ENCODE measurements at regions not wholly inside any gene's neighbourhood (a gene's known extent, or its start where the extent isn't known, plus 50 kb on each side); places are given as distances from the start of the nearest gene placed in this dataset.

DNA sequence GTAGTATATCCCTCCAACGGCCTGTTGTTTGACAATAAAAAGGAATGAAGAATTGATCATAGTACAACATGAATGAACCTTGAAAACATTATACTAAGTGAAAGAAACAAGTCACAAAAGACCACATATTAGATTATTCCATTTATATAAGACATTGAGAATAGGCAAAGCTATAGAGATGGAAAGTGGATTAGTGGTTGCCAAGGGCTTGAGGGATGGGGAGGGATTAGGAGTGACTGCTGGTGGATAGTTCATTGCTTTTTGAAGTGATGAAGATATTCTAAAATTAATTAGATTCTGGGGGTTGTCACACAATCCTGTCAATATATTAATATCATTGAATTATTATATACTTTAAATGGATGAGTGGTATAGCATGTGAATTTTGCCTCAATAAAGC, 142.5 kb upstream of the DPT start:
- no peak for DNase-seq (ENCODE audit: low spot score)

DNA sequence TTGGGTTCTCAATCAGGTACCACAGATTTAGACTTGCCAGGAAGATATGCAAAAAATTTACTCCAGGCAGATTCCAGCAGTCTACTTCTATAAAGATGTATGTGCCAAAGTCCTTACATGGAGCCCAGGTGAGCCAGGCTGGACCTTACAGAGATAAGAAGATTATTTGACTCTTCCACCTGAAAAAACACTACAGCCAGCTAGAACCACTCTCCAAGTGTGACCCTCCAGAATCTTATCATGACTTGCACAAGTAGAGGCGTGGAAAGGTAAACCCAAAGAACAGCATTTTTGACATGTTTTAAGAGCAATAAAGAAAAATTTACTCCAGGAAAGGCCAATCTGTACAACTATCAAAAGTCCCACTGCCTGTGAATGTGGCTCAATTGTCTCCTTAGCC, 146.8 kb upstream of the DPT start:
- DNase-seq (ENCODE audit: low spot score) = no peak

DNA sequence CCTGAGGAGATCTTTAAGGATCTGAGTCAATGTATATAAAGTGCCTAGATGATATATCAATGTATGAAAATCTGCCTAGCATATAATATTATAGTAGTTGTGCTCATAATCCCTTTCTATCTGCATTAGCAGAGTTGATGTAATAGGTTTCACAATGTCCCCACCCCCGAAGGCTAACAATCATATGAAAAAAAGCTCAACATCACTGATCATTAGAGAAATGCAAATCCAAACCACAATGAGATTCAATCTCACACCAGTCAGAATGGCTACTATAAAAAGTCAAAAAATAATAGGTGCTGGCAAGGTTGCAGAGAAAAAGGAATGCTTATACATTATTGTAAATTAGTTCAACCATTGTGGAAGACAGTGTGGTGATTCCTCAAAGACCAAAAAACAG, 147.8 kb upstream of the DPT start:
- DNase-seq (ENCODE audit: low spot score) = no peak

DNA sequence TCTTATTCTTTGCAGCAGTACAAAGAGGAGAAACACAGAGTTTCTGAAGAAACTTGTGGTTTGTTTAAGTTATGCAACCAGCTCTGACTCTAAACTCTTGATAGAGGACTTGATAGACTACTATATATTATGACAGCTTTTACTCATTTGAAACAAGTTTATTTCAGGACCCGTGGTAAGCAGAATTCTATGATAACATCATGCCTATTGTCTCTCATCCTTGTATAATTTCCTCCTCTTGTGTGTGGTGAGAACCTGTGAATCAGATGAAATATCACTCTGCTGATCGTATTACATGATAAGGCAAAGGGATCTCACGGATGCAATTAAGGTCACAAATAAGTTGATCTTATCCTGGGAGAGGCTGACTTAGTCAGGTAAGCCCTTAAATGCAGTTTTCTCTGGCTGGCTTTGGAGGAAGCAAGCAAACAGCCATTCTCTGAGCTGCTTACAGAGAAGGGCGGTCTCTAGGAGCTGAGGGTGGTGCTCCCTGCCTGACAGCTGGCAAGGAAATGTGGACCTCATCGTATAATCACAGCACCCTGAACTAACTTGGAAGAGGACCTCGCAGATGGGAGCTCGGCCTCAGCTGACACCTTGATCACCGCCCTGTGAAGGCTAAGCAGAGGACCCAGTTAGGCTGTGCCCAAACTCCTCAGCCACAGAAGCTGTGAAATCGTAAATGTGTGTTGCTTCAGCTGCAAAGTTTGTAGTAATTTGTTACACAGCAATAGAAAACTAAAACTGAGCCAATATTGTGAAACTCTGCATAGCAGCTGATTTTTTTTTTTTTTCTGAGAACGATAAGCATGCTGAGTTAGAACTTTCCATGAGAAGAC, 151.1 kb upstream of the DPT start:
- DNase-seq (ENCODE audit: low spot score) = no peak

DNA sequence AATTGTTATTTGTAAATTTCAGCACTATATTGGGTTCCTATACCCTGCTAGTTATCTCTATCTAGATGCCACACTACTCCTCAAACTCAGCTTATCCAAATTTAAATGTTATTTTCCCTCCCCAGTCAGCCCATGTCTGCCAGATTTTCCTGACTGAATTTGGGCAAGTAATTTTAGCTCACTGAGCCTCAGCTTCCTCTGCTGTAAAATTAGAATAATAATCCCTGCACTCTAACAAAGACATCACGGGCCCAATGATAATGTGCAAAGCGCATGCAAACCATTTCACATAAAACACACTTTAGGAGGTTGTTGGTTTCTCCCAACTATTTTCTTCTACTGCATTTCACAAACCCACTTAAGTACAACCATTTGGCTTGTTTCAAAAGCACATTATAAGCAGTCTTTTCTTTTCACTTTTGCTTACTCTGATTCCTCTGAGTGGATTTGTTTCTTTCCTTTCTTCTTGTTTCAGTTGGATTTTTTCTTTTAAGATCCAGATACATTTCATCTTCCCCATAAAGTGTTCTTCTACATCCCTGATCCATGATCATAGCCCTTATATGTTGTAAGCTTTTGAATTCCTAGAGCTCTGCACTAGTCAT, 152.8 kb upstream of the DPT start:
- no peak for DNase-seq (ENCODE audit: low spot score)

- DNase-seq (ENCODE audit: low spot score) = no peak
Observed at GRCh38 chr1:168887381-168887780, 158.4 kb upstream of the DPT start.

GRCh38 chr1:168888418-168888817, 159.4 kb upstream of the DPT start:
- DNase-seq (ENCODE audit: low spot score) = no peak

- DNase-seq (ENCODE audit: low spot score) = no peak
Observed at GRCh38 chr1:168892931-168893330, 163.9 kb upstream of the DPT start.

- DNase-seq (ENCODE audit: low spot score) = no peak
Observed at GRCh38 chr1:168893359-168893801, 164.4 kb upstream of the DPT start.

DNA sequence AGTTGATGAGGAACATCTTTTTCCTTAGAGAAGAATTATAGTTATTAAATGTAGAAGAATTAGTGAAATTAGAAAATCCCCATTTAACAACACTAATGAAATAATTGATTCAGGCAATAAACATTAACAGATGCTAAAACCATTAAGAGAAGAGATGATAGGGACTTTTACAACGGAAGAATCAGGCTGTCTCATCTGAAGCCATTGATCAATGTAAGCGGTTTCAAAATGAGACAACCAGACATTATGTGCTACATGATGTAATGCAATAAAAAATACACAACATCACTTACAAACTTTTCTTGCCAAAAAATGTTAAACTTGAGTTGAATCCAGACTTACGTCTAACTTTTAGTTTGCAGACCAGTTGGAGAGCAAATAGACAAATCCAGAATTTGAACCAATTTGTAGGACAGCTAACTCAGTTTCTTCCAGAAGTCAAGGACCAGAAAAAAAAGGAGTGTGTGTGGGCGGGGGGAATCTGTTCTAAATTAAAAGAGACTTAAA, 165.4 kb upstream of the DPT start:
- no peak for DNase-seq (ENCODE audit: low spot score)

DNA sequence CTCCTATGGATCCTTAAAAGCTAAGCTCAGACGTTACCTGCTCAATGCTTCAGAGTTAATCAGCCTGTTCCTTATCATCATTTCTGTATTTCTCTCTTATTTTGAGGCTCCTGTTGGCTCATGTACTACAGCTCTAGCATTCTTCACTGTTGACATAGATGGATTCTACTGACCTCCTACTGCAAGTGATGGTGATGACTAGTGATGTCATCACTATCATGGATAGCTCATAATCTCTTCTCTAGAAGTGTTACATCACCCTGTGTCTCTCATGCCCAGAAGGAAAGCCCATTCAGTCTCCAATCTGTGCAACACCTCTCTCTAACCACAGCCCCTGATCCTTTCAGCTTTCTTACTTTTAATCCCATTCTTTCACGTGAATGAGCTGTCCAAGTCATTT, 168.2 kb upstream of the DPT start:
- no peak for DNase-seq (ENCODE audit: low spot score)

- no peak for DNase-seq (ENCODE audit: low spot score)
Observed at GRCh38 chr1:168903237-168903830, 174.3 kb upstream of the DPT start.

DNA sequence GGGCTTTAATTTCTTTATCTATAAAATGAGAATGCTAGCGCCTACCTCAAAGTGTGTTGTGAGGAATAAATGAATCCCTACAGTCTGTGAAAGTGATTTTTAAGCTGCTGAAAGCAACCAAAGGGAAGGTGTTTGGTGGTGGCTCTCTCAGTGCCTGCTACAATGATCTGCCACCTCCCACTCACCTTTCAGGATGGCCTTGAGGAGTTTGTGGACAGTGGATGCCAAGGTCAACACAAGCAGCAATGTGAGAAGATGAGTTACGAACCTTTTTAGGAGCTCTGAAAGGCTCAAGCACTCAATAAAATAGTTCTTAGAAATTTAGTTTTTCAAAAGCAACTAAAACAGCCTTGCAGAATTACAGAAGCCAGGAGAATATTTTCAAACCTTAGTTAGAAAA, 176.6 kb upstream of the DPT start:
- no peak for DNase-seq (ENCODE audit: low spot score)

- no peak for DNase-seq (ENCODE audit: low spot score)
Observed at GRCh38 chr1:168906367-168906766, 177.4 kb upstream of the DPT start.

DNA sequence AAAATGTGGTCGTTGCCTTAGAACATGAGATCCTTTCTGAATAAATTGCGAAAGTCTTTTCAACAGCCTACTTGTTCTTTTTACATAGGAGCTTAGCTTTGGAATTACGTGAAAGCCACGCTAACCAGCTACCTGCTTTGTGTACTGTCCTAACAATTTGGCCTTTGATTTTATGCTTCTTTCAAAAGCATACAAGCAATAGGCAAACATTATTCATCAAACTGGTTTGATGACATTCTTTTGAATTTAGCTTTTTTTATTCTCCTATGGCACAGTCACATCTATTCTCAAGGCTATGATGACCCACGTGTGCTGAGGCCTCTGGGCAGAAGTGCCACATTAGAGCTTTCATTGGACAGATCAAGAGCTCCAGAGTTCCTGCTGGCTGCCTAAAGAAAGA, 178.0 kb upstream of the DPT start:
- no peak for DNase-seq (ENCODE audit: low spot score)

- no peak for DNase-seq (ENCODE audit: low spot score)
Observed at GRCh38 chr1:168907786-168908348, 178.9 kb upstream of the DPT start.

- DNase-seq (ENCODE audit: low spot score) = no peak
Observed at GRCh38 chr1:168910403-168910802, 181.4 kb upstream of the DPT start.

DNA sequence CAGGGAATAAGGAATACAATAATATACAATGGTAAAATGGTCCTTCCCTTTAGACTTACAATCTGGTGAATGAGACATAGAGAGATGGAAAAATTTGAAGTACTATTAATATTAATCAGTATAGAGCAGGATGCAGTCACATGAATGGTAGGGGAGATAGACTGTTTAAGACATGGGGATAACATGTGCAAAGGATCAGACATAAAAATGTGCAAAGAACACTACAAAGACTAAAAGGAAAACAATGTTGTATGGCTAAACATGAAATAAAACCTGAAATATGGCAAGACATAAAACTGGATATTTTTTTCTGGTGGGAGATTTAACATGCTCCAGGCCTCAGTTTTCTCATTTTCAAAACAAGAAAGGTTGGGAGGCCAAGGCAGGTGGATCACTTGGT, 182.4 kb upstream of the DPT start:
- no peak for DNase-seq (ENCODE audit: low spot score)

GRCh38 chr1:168913711-168914463, 184.9 kb upstream of the DPT start:
- DNase-seq (ENCODE audit: low spot score) = no peak

DNA sequence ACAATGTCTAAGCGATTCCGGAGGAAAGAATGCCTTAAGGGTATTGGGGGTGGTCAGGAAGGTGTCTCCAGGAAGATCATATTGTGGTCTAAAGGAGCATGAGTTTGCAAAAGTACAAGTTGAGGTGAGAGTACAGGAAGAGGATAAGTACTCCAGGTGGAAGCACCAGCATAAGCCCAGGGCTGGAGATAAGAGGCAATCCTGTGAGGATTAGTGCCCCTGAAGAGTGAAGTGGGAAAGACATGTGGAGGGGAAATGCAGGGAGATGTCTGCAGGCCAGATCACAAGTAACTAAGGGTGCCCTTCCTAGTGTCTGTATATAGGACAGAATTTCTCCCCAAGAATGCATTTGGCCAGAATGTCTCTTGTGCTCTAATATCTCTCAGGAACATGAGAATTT, 188.3 kb upstream of the DPT start:
- DNase-seq (ENCODE audit: low spot score) = no peak

DNA sequence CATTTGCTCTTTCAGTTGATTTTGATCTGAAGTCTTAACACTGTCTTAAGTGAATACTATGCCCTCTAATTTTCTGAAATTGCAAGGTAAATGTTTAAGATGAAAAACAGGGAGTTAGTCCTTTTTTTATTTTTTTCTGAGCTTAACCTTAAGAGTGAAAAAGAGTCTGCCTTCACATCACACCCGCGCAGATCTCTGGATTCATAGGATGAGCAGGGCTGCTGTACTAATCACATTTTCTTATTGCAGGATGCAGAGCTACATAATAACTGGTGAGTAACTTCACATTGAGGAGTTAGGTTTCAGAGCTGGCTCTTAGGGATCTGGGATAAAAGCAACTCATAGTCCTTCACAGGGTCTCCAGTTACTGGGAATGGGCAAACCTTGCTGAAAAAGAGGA, 188.7 kb upstream of the ATP1B1 start:
- no peak for DNase-seq (ENCODE audit: low spot score)

All from CD4-positive, alpha-beta T cell treated with Interleukin-15 for 4 hours (primary cell).